T-helper 17 cell (primary cell): ENCODE measurements at regions not wholly inside any gene's neighbourhood (a gene's known extent, or its start where the extent isn't known, plus 50 kb on each side); places are given as distances from the start of the nearest gene placed in this dataset.

Experiments
- ATAC-seq: fragments of 150-1000 bp; cut with Tn5 transposase; 2 replicates; pipeline ENCODE4 v1.10.0; 2021; ENCODE audit warnings: mild to moderate bottlenecking, moderate library complexity
- DNase-seq, 3 donors: peaks; one replicate each; pipeline versions ENCODE4 v3.0.0 to v3.0.0-alpha.2; 2020 to 2021
- H3K9me3 ChIP-seq: one replicate; pipeline ENCODE4 v1.7.0; 2013; ENCODE audit warnings: low read length, mild to moderate bottlenecking; ENCODE audit not compliant: control insufficient read depth, poor library complexity, severe bottlenecking
- H3K27ac Mint-ChIP-seq: one replicate; pipeline ENCODE4 v1.8.0; 2022; ENCODE audit warnings: mild to moderate bottlenecking, moderate library complexity, mixed read lengths
- H3K27me3 Mint-ChIP-seq: one replicate; pipeline ENCODE4 v1.8.0; 2022; ENCODE audit warnings: mixed read lengths
- H3K36me3 Mint-ChIP-seq: one replicate; pipeline ENCODE4 v1.8.0; 2022; ENCODE audit warnings: low read depth, mixed read lengths
- H3K4me1 Mint-ChIP-seq: one replicate; pipeline ENCODE4 v1.8.0; 2022; ENCODE audit warnings: mild to moderate bottlenecking, mixed read lengths
- H3K4me3 Mint-ChIP-seq: one replicate; pipeline ENCODE4 v1.8.0; 2022; ENCODE audit warnings: mild to moderate bottlenecking, moderate library complexity, mixed read lengths

GRCh38 chr5:162473041-162473714 is 405.6 kb downstream of the GABRG2 start:
- Mint-ChIP-seq H3K4me1 (no peaks in the 10 kb centered on the region), H3K27ac (no peak overlapping the region), H3K36me3 (no peaks in the 10 kb centered on the region), H3K27me3 (no peaks in the 10 kb centered on the region), H3K4me3 (no peak overlapping the region)
- no peak for ATAC-seq
- no peak for DNase-seq
- no peaks in the 10 kb centered on the region for H3K9me3 ChIP-seq

- DNase-seq, result no peak
- Mint-ChIP-seq H3K36me3 (no peaks in the 10 kb centered on the region), H3K27ac (no peak overlapping the region), H3K4me1 (no peaks in the 10 kb centered on the region), H3K4me3 (no peak overlapping the region), H3K27me3 (no peaks in the 10 kb centered on the region)
- no peak for ATAC-seq
- H3K9me3 ChIP-seq, result no peaks in the 10 kb centered on the region
Observed at GRCh38 chr5:162474239-162474638, 406.7 kb downstream of the GABRG2 start.

DNA sequence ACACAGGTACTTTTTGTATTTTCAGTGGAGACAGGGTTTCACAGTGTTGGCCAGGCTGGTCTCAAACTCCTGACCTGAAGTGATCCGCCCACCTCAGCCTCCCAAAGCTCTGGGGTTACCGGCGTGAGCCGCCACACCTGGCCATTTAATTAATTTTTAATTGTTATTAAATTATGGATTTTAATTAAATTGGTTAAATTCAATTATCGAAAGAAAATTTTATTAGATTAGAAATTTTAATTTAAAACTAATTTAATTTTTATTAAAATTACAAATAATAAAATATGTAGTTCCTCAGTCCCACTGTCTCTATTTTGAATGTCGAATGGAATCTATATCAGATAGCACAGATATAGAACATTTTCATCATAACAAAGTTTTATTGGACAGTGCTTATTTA is 416.5 kb downstream of the GABRG2 start:
- H3K9me3 ChIP-seq, result peaks cover 2% of the 10 kb centered on the region
- Mint-ChIP-seq H3K4me1 (no peaks in the 10 kb centered on the region), H3K27me3 (no peaks in the 10 kb centered on the region), H3K36me3 (no peaks in the 10 kb centered on the region), H3K4me3 (no peak overlapping the region), H3K27ac (no peak overlapping the region)
- no peak for DNase-seq
- ATAC-seq, result no peak

DNA sequence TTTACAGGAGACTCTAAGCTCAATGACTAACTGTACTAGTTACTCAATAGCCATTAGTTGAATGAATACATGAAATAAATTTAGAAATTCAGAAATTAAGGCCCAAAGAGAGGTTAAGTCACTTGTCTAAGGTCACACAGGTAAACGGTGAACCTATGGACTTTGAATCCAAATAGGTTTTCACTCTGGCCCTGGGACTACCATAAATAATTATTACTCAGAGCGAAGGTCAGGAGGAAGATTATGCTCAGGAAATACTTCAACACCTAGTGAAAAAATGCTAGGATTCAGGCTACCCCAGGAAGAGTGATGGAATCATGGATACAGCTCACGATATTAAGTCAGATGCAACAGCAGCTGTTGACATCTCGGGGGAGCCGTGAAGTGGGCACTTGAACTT is 417.4 kb downstream of the GABRG2 start:
- H3K4me1 Mint-ChIP-seq, result no peaks in the 10 kb centered on the region
- DNase-seq (no peak), ATAC-seq (no peak)
- H3K36me3 Mint-ChIP-seq, result no peaks in the 10 kb centered on the region
- no peaks in the 10 kb centered on the region for H3K27me3 Mint-ChIP-seq
- peaks cover 2% of the 10 kb centered on the region for H3K9me3 ChIP-seq
- H3K4me3 Mint-ChIP-seq, result no peak overlapping the region
- no peak overlapping the region for H3K27ac Mint-ChIP-seq

GRCh38 chr5:162485666-162486292 is 418.2 kb downstream of the GABRG2 start:
- Mint-ChIP-seq H3K36me3 (no peaks in the 10 kb centered on the region), H3K4me1 (no peaks in the 10 kb centered on the region), H3K4me3 (no peak overlapping the region), H3K27ac (no peak overlapping the region), H3K27me3 (no peaks in the 10 kb centered on the region)
- peaks cover 2% of the 10 kb centered on the region for H3K9me3 ChIP-seq
- DNase-seq, result no peak
- ATAC-seq, result no peak

GRCh38 chr5:162487528-162488525 is 420.3 kb downstream of the GABRG2 start:
- no peak for DNase-seq
- no peak for ATAC-seq
- Mint-ChIP-seq H3K27ac (no peak overlapping the region), H3K36me3 (no peaks in the 10 kb centered on the region), H3K4me3 (no peak overlapping the region), H3K4me1 (no peaks in the 10 kb centered on the region), H3K27me3 (no peaks in the 10 kb centered on the region)
- H3K9me3 ChIP-seq, result peaks cover 2% of the 10 kb centered on the region

- H3K9me3 ChIP-seq, result no peaks in the 10 kb centered on the region
- Mint-ChIP-seq H3K4me1 (no peaks in the 10 kb centered on the region), H3K27ac (no peak overlapping the region), H3K36me3 (no peaks in the 10 kb centered on the region), H3K4me3 (no peak overlapping the region), H3K27me3 (no peaks in the 10 kb centered on the region)
- DNase-seq (no peak), ATAC-seq (no peak)
Observed at GRCh38 chr5:162496100-162496808, 428.7 kb downstream of the GABRG2 start.

DNA sequence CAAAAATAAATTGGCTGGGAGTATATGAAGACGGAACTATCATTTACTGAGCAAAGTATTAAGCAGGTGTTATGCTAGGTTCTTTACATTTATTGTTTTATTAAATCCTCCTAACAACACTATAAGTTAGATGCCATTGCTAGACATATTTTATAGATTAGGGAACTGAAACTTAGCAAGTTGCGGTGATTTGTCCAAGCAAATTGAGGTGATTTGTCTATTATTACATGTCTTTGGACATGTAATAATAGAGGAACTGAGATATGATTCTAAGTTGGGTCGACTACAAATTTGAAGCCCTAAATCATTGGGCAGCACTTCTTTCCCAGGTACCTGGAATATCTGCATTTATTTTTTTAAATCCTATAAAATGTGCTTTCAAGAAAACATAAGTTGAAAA is 429.9 kb downstream of the GABRG2 start:
- no peaks in the 10 kb centered on the region for H3K27me3 Mint-ChIP-seq
- no peaks in the 10 kb centered on the region for H3K9me3 ChIP-seq
- DNase-seq (no peak), ATAC-seq (no peak)
- no peak overlapping the region for H3K27ac Mint-ChIP-seq
- no peaks in the 10 kb centered on the region for H3K4me1 Mint-ChIP-seq
- H3K4me3 Mint-ChIP-seq, result no peak overlapping the region
- no peaks in the 10 kb centered on the region for H3K36me3 Mint-ChIP-seq

GRCh38 chr5:162502780-162503179 is 435.2 kb downstream of the GABRG2 start:
- no peak for DNase-seq
- no peak for ATAC-seq
- no peaks in the 10 kb centered on the region for H3K27me3 Mint-ChIP-seq
- H3K27ac Mint-ChIP-seq, result no peak overlapping the region
- H3K4me1 Mint-ChIP-seq, result no peaks in the 10 kb centered on the region
- no peaks in the 10 kb centered on the region for H3K36me3 Mint-ChIP-seq
- no peak overlapping the region for H3K4me3 Mint-ChIP-seq
- no peaks in the 10 kb centered on the region for H3K9me3 ChIP-seq

- no peak overlapping the region for H3K4me3 Mint-ChIP-seq
- no peaks in the 10 kb centered on the region for H3K4me1 Mint-ChIP-seq
- no peaks in the 10 kb centered on the region for H3K36me3 Mint-ChIP-seq
- DNase-seq, result no peak
- no peaks in the 10 kb centered on the region for H3K9me3 ChIP-seq
- ATAC-seq, result no peak
- no peaks in the 10 kb centered on the region for H3K27me3 Mint-ChIP-seq
- no peak overlapping the region for H3K27ac Mint-ChIP-seq
Observed at GRCh38 chr5:162503796-162504195, 436.2 kb downstream of the GABRG2 start.

GRCh38 chr5:162512935-162513565 is 445.5 kb downstream of the GABRG2 start:
- no peaks in the 10 kb centered on the region for H3K4me1 Mint-ChIP-seq
- H3K4me3 Mint-ChIP-seq, result no peak overlapping the region
- no peak for ATAC-seq
- no peaks in the 10 kb centered on the region for H3K9me3 ChIP-seq
- H3K27me3 Mint-ChIP-seq, result no peaks in the 10 kb centered on the region
- H3K36me3 Mint-ChIP-seq, result no peaks in the 10 kb centered on the region
- H3K27ac Mint-ChIP-seq, result no peak overlapping the region
- DNase-seq, result no peak

DNA sequence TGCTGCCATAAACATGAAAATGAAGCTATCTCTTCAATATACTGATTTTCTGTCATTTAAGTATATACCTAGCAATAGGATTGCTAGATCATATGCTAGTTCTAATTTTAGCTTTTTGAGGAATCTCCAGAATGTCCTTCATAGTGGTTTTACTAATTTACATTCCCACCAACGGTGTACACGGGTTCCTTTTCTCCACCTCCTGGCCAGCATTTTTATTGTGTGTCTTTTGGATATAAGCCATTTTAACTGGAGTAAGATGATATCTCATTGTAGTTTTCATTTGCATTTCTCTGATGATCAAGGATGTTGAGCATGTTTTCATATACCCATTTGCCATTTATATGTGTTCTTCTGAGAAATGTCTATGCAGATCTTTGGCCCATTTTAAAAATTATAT is 446.5 kb downstream of the GABRG2 start:
- no peaks in the 10 kb centered on the region for H3K36me3 Mint-ChIP-seq
- no peaks in the 10 kb centered on the region for H3K4me1 Mint-ChIP-seq
- no peaks in the 10 kb centered on the region for H3K27me3 Mint-ChIP-seq

More for the DNA sequence above, 446.5 kb downstream of the GABRG2 start:
- H3K4me3 Mint-ChIP-seq, result no peak overlapping the region
- ATAC-seq, result no peak
- DNase-seq, result no peak
- no peak overlapping the region for H3K27ac Mint-ChIP-seq
- H3K9me3 ChIP-seq, result no peaks in the 10 kb centered on the region
